ENCODE measurements at regions not wholly inside any gene's neighbourhood (a gene's known extent, or its start where the extent isn't known, plus 50 kb on each side); places are given as distances from the start of the nearest gene placed in this dataset.

- BruUV-seq (replicated peaks), result no TSS peak
- DNase-seq (no peak), ATAC-seq (ENCODE audit: low read depth) (no peak)
- Histone ChIP-seq H2AK5ac (ENCODE audit: low read depth, low read length) (no peak overlapping the region), H2BK15ac (ENCODE audit: low read depth, low read length) (no peak overlapping the region), H3K27ac (ENCODE audit: insufficient read depth, low read length) (no peak overlapping the region), H3K79me1 (ENCODE audit: low read depth in 1 of 2, low read length in 2 of 2) (no peaks in the 10 kb centered on the region), H2AK9ac (replicated peaks; ENCODE audit: low read depth, low read length, poor library complexity) (no peak overlapping the region), H3K18ac (ENCODE audit: low read depth, low read length) (no peak overlapping the region), H2BK120ac (ENCODE audit: low read depth, low read length) (no peak overlapping the region), H3K14ac (replicated peaks; ENCODE audit: low read depth, low read length) (no peak overlapping the region), H4K8ac (ENCODE audit: low read depth in 2 of 2, low read length in 2 of 2) (no peak overlapping the region), H3K9me1 (ENCODE audit: insufficient read depth, low read length) (peaks cover 3% of the 10 kb centered on the region; the same call in 1 of the 2 replicates), H4K5ac (ENCODE audit: low read depth, low read length) (no peak overlapping the region), H3K9ac (ENCODE audit: low read depth, low read length) (no peak overlapping the region), H2BK20ac (ENCODE audit: low read depth, low read length) (no peak overlapping the region), H4K20me1 (ENCODE audit: insufficient read depth, low read length) (no peaks in the 10 kb centered on the region), H4K91ac (ENCODE audit: insufficient read depth, low read depth, low read length) (no peak overlapping the region), H2AFZ (replicated peaks; ENCODE audit: low read length, poor library complexity) (no peak overlapping the region), H3K4me1 (ENCODE audit: control insufficient read depth, insufficient read depth, low read length) (peaks cover 5% of the 10 kb centered on the region; the same call in 1 of the 2 replicates), H3K4ac (ENCODE audit: low read depth, low read length) (no peak overlapping the region), H3K23ac (ENCODE audit: low read depth, low read length) (no peak overlapping the region), H3K4me2 (ENCODE audit: low read depth, low read length) (no peak overlapping the region), H3K27me3 (ENCODE audit: control insufficient read depth, insufficient read depth, low read length) (no peaks in the 10 kb centered on the region), H3K4me3 (ENCODE audit: insufficient read depth, low read depth, low read length) (no peak overlapping the region), H3K56ac (ENCODE audit: extremely low read depth, insufficient read depth, low read length) (no peak overlapping the region), H3K36me3 (ENCODE audit: control insufficient read depth, insufficient read depth, low read length) (no peaks in the 10 kb centered on the region), H3K9me3 (ENCODE audit: control insufficient read depth, insufficient read depth, low read length) (no peaks in the 10 kb centered on the region), H2BK5ac (ENCODE audit: low read depth, low read length, poor library complexity, severe bottlenecking) (no peak overlapping the region)
- TF ChIP-seq NFE2L2 (IDR thresholded peaks at IDR 0.05; ENCODE audit: low read depth, low read length), result no peak
- TF ChIP-seq CHD1 (IDR thresholded peaks at IDR 0.05; ENCODE audit: low read depth, low read length), result no peak
- TF ChIP-seq MXI1 (IDR thresholded peaks at IDR 0.05; ENCODE audit: borderline replicate concordance, low read depth, low read length), result no peak
- no peak for TF ChIP-seq CEBPB (IDR thresholded peaks at IDR 0.05; ENCODE audit: low read depth, low read length)
- no peak for TF ChIP-seq RAD21 (IDR thresholded peaks at IDR 0.05; ENCODE audit: low read length)
- TF ChIP-seq, protein P1, sequence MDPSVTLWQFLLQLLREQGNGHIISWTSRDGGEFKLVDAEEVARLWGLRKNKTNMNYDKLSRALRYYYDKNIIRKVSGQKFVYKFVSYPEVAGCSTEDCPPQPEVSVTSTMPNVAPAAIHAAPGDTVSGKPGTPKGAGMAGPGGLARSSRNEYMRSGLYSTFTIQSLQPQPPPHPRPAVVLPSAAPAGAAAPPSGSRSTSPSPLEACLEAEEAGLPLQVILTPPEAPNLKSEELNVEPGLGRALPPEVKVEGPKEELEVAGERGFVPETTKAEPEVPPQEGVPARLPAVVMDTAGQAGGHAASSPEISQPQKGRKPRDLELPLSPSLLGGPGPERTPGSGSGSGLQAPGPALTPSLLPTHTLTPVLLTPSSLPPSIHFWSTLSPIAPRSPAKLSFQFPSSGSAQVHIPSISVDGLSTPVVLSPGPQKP (IDR thresholded peaks at IDR 0.05; ENCODE audit: borderline replicate concordance, low read depth, low read length), result no peak
- TF ChIP-seq USF2 (IDR thresholded peaks at IDR 0.05; ENCODE audit: low read depth, low read length), result no peak
- TF ChIP-seq RFX5 (IDR thresholded peaks at IDR 0.05; ENCODE audit: low read depth, low read length), result no peak
- no peak for TF ChIP-seq FOS (IDR thresholded peaks at IDR 0.05; ENCODE audit: low read depth, low read length)
- TF ChIP-seq MAFK (IDR thresholded peaks at IDR 0.05; ENCODE audit: low read depth, low read length), result no peak
- no peak for TF ChIP-seq RCOR1 (IDR thresholded peaks at IDR 0.05; ENCODE audit: insufficient replicate concordance, low read length)
- TF ChIP-seq BHLHE40 (IDR thresholded peaks at IDR 0.05; ENCODE audit: low read depth, low read length), result no peak
- TF ChIP-seq POLR2A (IDR thresholded peaks at IDR 0.05; ENCODE audit: low read depth, low read length), result no peak
- no peak for TF ChIP-seq CTCF (conservative IDR thresholded peaks at IDR 0.05; ENCODE audit: low read depth, low read length)
- no peak for TF ChIP-seq MAZ (IDR thresholded peaks at IDR 0.05; ENCODE audit: borderline replicate concordance, low read depth, low read length)
- intact Hi-C loops (cut with micrococcal nuclease) (no loop called here), dilution Hi-C loops (cut with HindIII; ENCODE audit: low sequenced_read_pairs, unreplicated experiment) (no loop called here), in situ Hi-C loops (cut with MboI; ENCODE audit: low sequenced_read_pairs) (no loop called here)
- WGBS, 2 experiments (ENCODE audit: extremely low coverage in 2 of 2, insufficient read length in 1 of 2), result 80% methylated on average over 2 of the region's 4 CpGs; no CpG with 5 or more reads in 1 of the 2 experiments
- ChIA-PET POLR2A (ENCODE audit: unreplicated experiment) (no interaction called here), CTCF (no interaction called here)
Observed at GRCh38 chr10:36452851-36453250, 672.5 kb upstream of the ANKRD30A start.

Measured in IMR-90 (cell line).